Thoracic aorta (tissue), 2 donors: ENCODE measurements at regions not wholly inside any gene's neighbourhood (a gene's known extent, or its start where the extent isn't known, plus 50 kb on each side); places are given as distances from the start of the nearest gene placed in this dataset.

Source experiments
- ATAC-seq: fragments of 150-250 bp; one replicate; pipeline ENCODE4 v1.8.0; 2017; ENCODE audit warnings: low read depth; ENCODE audit not compliant: insufficient number of reproducible peaks, low FRiP score
- DNase-seq: peaks from one replicate; pipeline ENCODE4 v3.0.0-alpha.2; 2020; ENCODE audit warnings: low spot score
- H3K27ac ChIP-seq, 2 donors: fragments of 200-600 bp; sonication (generic); 1 replicate in 1 of 2; 2 replicates in 1 of 2; pipeline ENCODE4 v1.5.1; 2016; ENCODE audit warnings: mild to moderate bottlenecking in 2 of 2, moderate library complexity in 2 of 2
- H3K27me3 ChIP-seq: fragments of 200-600 bp; sonication (generic); replicated peaks from 2 replicates; pipeline ENCODE4 v1.6.0; 2016; ENCODE audit warnings: mild to moderate bottlenecking; ENCODE audit not compliant: insufficient read depth
- H3K36me3 ChIP-seq: fragments of 200-600 bp; sonication (generic); one replicate; pipeline ENCODE4 v1.5.1; 2016
- H3K4me1 ChIP-seq, 2 donors: fragments of 200-600 bp; sonication (generic); 1 replicate in 1 of 2; 2 replicates in 1 of 2; pipeline versions ENCODE4 v1.5.1 to v1.6.0; 2016; ENCODE audit warnings: low read depth in 2 of 2, mild to moderate bottlenecking in 1 of 2; ENCODE audit not compliant: control insufficient read depth in 1 of 2
- H3K4me3 ChIP-seq: fragments of 200-600 bp; sonication (generic); 2 replicates; pipeline ENCODE4 v1.5.1; 2016; ENCODE audit warnings: mild to moderate bottlenecking
- H3K9me3 ChIP-seq: fragments of 200-600 bp; sonication (generic); 2 replicates; pipeline ENCODE4 v1.5.1; 2016
- TF ChIP-seq, protein P1 (sequence below): fragments of 200-600 bp; sonication (generic); IDR thresholded peaks from one replicate; pipeline ENCODE4 v1.5.1; 2019; ENCODE audit warnings: antibody characterized with exemption

GRCh38 chr1:95731466-95731865 lies 497.5 kb downstream of the RWDD3 start:
- H3K9me3 ChIP-seq, result no peaks in the 10 kb centered on the region
- TF ChIP-seq, protein P1, sequence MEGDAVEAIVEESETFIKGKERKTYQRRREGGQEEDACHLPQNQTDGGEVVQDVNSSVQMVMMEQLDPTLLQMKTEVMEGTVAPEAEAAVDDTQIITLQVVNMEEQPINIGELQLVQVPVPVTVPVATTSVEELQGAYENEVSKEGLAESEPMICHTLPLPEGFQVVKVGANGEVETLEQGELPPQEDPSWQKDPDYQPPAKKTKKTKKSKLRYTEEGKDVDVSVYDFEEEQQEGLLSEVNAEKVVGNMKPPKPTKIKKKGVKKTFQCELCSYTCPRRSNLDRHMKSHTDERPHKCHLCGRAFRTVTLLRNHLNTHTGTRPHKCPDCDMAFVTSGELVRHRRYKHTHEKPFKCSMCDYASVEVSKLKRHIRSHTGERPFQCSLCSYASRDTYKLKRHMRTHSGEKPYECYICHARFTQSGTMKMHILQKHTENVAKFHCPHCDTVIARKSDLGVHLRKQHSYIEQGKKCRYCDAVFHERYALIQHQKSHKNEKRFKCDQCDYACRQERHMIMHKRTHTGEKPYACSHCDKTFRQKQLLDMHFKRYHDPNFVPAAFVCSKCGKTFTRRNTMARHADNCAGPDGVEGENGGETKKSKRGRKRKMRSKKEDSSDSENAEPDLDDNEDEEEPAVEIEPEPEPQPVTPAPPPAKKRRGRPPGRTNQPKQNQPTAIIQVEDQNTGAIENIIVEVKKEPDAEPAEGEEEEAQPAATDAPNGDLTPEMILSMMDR, result no peak
- no peaks in the 10 kb centered on the region for H3K4me1 ChIP-seq
- ATAC-seq (no peak), DNase-seq (no peak)
- no peak overlapping the region for H3K27ac ChIP-seq
- no peaks in the 10 kb centered on the region for H3K27me3 ChIP-seq
- no peak overlapping the region for H3K4me3 ChIP-seq
- H3K36me3 ChIP-seq, result no peaks in the 10 kb centered on the region

GRCh38 chr1:95733031-95733430 lies 499.0 kb downstream of the RWDD3 start:
- Histone ChIP-seq H3K4me1 (no peaks in the 10 kb centered on the region), H3K9me3 (no peaks in the 10 kb centered on the region), H3K27me3 (no peaks in the 10 kb centered on the region), H3K27ac (no peak overlapping the region), H3K36me3 (no peaks in the 10 kb centered on the region), H3K4me3 (no peak overlapping the region)
- ATAC-seq, result no peak
- no peak for DNase-seq
- TF ChIP-seq, protein P1, result no peak

GRCh38 chr1:95733671-95734070 lies 499.7 kb downstream of the RWDD3 start:
- Histone ChIP-seq H3K9me3 (peaks cover 3% of the 10 kb centered on the region), H3K4me1 (no peaks in the 10 kb centered on the region), H3K27ac (no peak overlapping the region), H3K36me3 (no peaks in the 10 kb centered on the region), H3K4me3 (no peak overlapping the region), H3K27me3 (no peaks in the 10 kb centered on the region)
- ATAC-seq, result no peak
- no peak for DNase-seq
- TF ChIP-seq, protein P1, result no peak

GRCh38 chr1:95734560-95734959 lies 500.6 kb downstream of the RWDD3 start:
- no peak for ATAC-seq
- H3K4me3 ChIP-seq, result no peak overlapping the region
- TF ChIP-seq, protein P1, result no peak

DNA sequence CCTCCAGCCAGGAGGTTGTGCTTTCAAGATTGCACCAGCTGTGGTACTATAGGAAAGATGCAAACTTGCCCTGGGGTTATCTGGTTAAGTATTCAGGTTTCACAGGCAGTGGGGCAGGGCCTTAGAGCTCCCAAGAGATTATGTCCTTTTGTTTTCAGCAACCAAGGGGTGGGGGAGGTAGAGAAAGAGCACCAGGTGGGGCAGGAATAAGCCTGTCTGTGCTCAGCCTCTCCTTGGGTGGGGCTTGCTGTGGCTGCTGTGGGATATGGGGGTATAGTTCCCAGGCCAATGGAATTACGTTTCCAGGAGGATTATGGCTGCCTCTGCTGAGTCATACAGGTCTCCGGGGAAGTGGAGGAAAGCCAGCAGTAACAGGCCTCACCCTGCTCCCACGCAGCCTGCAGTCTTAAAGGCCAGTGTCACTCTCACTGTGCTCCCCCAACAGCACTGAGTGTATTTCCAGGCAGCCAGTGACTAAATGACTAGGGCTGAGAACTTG lies 508.6 kb downstream of the RWDD3 start:
- Histone ChIP-seq H3K27ac (no peak overlapping the region), H3K9me3 (peaks cover 3% of the 10 kb centered on the region), H3K27me3 (no peaks in the 10 kb centered on the region), H3K4me3 (no peak overlapping the region), H3K36me3 (no peaks in the 10 kb centered on the region), H3K4me1 (no peaks in the 10 kb centered on the region)
- no peak for ATAC-seq
- DNase-seq, result no peak
- TF ChIP-seq, protein P1, result no peak

More at GRCh38 chr1:95734560-95734959, 500.6 kb downstream of the RWDD3 start:
- Histone ChIP-seq H3K4me1 (no peaks in the 10 kb centered on the region), H3K27me3 (no peaks in the 10 kb centered on the region), H3K9me3 (peaks cover 3% of the 10 kb centered on the region), H3K36me3 (no peaks in the 10 kb centered on the region), H3K27ac (no peak overlapping the region)
- DNase-seq, result no peak
